HG03025 (cell line): ENCODE measurements at regions not wholly inside any gene's neighbourhood (a gene's known extent, or its start where the extent isn't known, plus 50 kb on each side); places are given as distances from the start of the nearest gene placed in this dataset.

Experiments used
- ATAC-seq: cut with Tn5 transposase; IDR thresholded peaks from one replicate; pipeline ENCODE4 v1.9.1; 2021; ENCODE audit warnings: mild to moderate bottlenecking, moderate library complexity; ENCODE audit not compliant: unreplicated experiment, low FRiP score

DNA sequence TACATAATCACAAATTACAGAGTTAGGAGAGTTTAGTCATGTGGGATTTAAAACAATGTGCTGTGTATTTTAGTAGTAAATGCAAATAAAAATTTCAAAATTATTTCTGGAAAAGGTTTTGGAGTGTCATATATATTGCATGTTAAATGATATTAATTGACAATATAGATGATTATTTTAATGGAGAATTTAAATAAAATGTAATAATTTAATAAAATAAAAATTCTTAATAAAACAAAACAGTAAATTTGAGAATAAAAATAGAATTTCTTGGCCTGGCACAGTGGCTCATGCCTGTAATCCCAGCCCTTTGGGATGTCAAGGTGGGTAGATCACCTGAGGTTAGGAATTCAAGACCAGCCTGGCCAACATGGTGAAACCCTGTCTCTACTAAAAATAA lies 1442.8 kb upstream of the ALCAM start:
- ATAC-seq: no peak

DNA sequence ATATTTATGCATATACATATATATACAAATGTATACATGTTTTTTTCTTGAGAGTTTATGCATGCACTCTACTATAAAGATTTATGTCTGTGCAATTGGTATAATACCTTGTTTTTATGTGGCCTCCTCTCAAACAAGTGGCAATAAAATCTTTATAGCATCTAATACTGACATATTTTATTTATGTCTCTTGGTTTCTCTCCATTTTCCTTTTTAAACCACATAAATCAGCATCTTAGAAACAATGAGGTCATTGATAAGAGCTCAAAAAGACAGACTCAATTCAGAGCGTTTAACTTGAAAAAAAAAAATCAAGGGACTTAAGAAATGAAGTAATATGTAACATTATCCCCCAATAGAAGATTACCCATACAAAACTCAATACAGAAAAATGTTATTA lies 1442.2 kb upstream of the ALCAM start:
- ATAC-seq: no peak

DNA sequence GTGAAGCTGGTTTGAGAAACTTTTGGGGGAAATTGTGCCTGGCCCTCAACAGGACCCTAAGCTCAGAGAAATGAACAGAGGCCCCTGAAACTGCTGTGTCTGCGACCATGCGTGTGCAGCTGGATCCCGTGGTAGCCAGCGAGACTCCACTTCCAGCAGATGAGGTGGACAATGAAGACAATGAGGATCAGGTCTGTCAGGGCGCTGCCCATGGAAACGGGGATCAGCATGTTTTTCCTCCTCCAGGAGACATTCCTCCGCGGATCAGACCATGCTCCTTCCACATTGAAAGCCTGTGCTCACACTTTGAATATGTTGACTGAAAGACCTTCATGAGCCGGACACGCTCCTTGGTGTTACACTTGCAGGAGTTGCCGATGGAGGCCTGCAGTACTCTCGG lies 1439.8 kb upstream of the ALCAM start:
- no peak for ATAC-seq

DNA sequence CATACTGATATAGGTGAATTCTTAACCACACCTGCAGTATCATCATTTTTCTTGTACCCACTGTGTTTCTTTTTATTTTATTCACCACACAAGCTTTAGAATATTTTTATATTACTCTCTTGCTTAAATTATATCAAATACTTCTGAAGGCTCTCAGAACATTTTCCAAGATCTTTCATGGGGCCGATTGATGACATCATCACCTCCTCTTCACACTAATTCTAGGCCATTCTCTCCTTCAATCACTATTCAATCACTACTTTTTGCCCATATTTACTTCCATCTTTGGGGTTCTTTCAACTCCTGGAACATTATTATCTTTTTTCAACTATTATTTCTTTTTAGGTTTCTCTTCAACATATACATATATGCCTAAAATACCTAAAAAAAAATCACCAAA lies 1438.8 kb upstream of the ALCAM start:
- ATAC-seq: no peak

DNA sequence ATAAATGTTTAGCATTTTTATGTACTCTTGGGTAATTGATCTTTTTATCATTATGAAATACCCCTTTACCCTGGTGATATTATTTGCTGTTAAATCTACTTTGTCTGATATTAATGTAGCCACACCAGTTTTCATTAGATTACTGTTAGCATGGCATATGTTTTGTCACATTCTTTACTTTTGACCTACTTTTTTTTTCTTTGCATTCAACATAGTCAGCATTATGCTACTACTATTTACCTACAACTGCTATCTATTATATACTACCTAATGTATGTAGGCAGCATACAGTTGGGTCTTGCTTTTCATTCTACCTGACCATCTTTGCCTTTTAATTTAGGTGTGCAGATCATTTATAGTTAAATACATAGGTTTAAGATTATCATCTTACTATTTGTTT lies 1429.6 kb upstream of the ALCAM start:
- no peak for ATAC-seq

DNA sequence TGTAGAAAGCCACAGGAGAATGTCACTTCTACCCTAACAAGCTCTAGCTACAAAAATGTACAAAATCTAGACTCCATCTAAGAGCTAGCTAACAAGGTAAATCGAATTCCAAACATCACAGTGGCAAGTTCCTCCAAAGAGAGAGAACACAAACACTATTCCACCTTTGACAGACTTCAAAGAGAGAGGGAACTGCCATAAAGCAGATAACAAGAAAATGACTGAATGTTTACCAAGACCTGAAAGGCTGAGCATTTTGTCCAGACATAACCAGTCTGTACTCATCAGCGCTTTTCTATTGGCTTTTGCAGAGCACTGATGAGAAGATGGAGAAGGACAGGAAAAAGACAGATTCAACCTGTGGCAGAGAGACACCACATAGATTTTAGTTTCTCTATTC lies 1419.6 kb upstream of the ALCAM start:
- ATAC-seq: no peak

DNA sequence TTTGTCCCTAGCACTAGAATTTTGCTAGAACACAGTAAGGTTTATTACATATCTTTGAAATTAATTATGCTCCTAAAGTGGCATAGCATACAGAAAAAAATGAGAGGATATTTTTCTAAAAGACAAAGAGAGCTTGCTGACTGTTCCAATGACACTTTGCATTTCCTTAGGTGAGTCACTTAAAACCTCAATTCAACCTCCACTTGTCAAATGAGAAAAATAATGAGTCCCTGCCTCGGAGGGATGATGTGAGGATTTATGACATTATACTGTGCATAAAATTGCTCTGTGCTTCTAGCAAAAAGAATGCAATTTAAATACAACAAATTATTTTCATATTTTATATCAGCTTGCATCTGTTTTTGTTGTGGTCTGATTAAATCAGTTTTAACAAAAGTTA lies 1417.0 kb upstream of the ALCAM start:
- ATAC-seq: no peak

DNA sequence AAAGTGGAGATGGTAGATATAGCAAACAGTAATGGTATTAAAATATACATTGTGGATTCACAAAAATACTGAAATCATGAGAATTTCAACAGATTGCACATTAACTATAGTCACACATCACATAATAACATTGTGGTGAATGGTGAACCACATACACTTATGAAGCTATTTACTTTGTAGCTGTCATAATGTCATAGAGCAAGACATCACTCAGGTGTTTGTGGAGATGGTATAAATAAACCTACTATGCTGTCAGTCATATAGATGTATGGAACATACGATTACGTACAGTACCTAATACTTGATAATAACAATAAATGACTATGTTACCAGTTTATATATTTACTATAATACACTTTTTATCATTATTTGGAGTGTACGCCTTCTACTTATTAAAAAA lies 1416.0 kb upstream of the ALCAM start:
- ATAC-seq: no peak

DNA sequence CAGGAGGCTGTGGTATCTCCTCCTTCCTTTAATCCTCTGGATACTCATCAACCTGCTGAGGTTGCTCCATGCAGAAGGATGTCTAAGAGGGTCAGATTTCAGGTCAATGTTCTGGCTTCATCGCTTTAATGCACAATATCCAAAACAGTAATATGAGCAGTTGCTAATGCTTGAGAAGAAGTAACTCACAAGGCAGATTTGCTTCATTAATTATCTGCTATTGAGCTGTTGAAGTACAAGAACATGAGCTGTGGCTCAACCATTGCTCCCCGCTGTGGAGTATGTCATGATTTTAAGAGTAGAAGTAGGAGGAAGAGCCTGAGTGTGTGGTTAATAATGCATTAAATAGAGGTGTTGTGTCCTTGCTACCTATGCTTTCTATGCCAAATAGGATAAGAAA lies 1412.9 kb upstream of the ALCAM start:
- ATAC-seq: no peak

DNA sequence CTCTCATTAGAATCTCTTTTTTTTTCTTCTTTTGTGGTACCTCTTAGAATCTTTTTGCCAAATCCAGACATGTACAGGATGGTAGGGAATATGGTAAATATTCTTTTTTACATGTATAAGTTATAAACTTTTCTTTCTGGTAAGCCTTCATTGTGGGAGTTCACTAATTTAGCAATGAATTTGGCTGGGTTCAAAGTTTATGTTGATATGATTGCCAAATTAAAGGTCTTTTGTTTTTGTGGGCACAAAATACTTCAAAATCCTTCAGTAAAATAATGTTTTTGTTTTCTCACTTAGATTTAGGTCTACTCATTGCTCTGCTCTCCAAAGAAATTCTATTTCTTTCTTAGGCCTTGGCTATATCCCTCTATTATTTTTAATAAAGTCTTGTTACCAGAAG lies 1405.9 kb upstream of the ALCAM start:
- ATAC-seq: no peak

DNA sequence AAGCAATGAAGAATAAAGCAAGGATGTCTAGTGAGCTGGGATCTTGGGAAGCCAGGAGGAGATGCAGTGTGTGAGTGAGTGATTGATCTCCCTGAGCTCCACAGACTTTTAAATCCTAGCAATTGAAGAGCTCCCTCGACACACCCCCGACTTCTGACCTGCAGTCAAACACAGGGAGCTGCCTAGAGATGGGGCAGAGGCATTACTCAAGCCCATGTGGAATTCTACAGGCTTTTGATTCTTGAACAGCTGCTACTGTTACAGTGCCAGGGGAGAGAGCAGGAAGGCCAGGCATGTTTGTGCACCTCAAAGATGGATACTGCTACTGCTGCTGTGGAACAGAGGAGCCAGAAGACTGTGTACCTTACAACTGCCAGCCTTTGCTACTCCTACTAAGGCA lies 1403.1 kb upstream of the ALCAM start:
- ATAC-seq: no peak

DNA sequence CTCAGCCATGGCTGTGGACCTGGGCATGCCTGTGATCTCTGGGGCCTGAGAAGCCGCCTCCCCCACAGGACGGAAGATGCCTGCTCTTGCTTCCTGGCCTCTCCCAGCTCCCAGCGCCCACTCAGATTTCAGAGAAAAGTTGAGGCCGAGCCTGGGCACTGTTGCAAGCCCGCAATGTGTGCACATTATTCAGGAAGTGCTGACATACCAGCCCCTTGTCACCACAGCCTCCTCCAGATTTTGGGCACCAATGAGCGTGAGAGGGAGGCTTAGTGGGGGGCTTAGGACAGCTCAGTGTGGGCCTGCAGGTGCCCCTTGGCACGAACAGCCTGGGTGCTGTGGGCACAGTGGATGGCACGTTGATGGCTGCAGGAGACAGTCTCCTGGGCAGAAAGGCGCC lies 1400.9 kb upstream of the ALCAM start:
- no peak for ATAC-seq

DNA sequence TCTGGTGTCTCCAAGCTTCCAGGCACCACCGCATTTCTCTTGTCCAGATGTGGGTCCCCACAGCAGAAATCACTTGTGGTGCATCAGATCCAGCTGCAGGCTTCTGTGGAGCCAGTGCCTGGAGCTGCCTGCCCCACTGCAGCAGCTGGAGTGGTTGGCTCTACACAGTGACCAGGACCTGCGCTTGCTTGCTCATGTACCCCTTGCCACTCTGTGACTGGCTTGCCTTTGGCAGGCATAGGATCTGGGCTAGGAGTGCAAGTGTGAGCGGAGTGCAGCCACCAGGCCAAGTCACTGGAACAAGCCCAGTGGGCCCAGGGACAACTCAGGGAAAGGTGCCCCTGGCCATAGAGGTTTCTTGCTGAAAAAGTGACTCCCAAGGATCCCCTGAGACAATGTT lies 1400.0 kb upstream of the ALCAM start:
- ATAC-seq: no peak

DNA sequence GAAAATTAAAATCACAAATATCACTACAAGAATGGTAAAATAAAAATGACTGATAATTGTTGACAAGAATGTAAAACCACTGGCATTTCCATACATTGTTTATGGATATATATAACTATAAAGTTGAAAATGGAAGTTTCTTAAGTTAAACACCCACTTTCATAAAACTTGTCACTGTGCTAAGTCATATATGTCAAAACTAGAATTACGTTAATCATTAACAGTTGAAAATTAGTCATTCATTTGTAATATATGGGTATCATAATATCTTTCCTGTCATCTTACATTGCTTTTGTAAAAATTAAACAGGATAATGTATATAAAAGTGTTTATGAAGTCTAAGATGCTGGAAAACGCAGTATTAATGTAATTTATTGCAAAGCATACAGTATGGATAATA lies 1398.6 kb upstream of the ALCAM start:
- ATAC-seq: no peak

DNA sequence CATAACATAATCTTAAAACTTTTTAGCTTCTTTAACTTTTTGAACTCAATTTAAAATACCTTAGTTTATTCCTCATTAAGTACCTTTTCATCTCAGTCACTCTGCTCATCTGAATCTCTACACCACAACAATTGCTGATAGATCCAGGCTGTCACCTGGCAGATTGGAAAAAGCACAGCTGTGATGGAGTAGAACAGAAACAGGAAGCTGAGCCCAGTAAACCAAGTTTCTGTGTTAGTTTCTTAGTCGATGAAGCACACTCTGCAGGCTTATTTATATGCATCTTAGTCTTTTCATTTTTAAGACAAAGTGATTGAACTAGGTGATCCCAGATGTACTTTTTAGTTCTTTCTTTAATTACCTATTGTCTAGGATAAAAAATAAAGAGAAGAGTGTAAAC lies 1398.0 kb upstream of the ALCAM start:
- peak; percentile 90 for ATAC-seq

DNA sequence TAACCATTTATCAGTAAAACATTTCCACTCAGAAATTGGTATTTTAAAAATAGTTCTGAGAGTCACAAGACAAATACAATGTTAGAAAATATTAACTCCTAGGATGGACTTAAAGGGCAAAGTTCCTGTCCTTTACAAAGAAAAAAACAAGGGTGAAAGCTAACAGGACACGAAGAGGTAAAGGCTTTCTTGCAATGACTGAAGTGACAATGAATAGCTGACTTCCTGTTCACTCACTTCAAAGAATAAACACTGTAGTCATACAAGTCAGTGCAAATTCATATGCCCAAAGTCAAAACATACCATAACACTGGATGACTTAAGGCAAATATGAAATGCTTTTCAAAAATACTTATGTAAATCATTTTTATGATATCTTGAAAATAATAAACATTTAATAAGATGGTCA lies 1389.8 kb upstream of the ALCAM start:
- peak; percentile 57 for ATAC-seq

DNA sequence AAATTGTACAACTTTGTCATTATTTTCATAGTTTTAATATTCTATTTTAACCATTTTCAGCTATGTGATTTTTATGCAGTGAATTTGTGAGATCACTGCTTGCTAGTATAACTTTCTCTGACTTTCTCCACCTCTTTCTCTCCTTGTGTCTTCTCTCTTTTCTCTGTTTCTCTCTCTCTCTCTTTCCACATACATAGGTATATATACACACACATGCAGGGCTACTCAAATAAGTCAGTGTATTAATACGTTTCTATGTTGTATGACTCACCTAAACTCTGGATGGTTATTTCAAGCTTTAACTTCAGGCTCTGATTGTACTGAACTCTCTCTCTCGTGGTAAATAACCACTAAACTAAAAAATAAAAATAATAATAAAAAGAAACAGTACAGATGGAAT lies 1389.3 kb upstream of the ALCAM start:
- ATAC-seq: no peak

DNA sequence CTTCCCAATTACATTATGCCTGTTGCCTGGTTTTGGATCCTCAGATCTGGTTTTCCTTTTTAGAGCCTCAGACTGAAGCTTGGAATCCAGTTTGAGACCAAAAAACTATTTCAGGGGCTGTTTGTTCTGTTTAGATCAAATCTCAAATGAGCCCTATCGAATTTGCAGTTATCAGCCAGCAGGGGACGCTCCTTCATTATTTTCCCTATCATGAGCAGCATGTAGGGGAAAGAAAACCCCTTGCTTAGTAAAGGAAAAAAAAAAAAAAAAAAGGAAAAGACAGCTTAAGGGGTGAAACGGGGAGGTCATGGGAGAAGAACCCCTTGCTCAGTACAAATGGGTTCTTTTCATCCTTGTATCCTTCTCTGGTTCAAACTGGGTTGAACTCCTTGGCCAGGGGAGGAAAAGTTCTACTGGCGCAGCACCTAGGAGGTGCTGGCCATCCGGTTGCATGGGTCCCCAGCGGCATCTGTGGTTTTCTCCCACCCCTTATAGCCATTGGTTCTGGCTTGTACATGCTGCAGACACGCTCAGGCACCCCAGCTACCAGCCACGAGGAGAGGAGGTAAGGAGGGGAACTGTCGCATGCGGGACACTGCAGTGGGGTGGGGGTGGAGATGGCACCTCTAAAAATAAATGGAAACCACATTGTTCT lies 1375.1 kb upstream of the ALCAM start:
- ATAC-seq: no peak

DNA sequence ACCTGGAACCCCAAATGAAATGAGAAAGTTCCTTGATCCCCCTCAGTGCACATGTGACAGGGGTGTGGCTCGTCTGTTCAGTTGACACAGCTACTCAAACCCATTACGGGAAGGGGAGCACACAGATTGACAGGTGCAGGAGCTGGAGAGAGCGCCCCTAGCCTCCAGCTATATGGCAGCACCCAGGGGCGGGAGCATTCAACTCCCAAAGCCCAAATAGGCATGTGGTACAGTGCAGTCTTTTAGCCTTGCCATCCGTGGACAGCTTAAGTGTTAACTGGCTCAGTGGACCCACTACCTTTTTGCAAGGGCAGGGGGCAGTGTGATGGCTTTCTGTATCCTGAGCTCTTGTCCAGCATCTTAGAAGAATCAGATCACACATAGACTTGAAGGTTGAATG lies 1374.2 kb upstream of the ALCAM start:
- no peak for ATAC-seq

DNA sequence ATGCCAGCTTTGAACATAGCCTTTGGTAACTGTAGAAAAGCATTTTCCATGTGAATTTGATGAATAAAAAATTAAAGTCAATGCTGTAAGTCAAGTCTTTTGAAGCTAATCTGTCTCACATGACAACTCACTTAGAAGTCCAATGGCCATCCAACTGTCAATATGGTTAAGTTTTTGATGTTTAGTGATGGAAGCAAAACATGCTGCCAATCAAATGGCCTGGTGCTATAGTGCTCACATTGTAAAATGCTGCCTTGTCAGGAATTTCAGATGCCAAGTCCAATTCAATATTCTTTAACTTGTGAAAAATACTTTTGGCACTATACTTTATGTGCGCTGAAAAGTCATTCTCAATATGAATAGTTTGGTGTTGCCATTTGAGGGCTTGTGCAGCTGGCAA lies 1361.8 kb upstream of the ALCAM start:
- no peak for ATAC-seq

DNA sequence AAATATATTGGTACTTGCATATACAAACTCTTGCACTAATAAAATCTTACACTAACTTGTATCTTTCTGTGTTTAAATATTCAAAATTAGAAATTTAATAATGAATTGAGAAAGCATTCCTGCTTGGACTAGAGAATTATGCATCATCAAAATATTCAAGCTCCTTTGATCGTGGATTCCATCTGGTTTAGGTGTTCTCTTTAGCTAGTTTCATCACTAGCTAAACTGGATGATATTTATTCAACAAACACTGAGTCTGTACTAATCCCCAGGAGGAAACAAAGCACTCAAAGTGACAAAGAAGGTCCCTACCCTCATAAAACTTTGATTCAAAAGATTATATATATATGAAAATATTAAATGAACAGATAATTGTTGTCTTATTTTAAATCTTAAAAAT lies 1360.9 kb upstream of the ALCAM start:
- ATAC-seq: no peak

DNA sequence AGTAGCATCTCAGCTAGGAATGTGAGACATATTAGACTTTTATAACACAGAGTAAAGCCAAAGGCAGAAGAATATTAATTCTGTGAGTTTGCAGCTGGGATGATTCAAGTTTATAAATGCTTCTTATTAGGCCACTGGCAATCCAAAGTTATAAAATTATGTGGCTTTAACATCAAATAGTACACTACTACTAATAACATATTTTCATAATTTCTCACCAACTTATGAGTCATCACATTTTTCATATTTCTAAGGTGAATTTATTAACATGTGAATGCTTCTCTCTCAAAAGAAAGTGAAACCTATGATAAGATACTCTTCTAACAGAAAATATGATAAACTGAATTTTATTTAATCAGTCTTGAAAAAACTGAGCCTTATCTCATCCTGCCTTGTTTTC lies 1348.2 kb upstream of the ALCAM start:
- no peak for ATAC-seq

DNA sequence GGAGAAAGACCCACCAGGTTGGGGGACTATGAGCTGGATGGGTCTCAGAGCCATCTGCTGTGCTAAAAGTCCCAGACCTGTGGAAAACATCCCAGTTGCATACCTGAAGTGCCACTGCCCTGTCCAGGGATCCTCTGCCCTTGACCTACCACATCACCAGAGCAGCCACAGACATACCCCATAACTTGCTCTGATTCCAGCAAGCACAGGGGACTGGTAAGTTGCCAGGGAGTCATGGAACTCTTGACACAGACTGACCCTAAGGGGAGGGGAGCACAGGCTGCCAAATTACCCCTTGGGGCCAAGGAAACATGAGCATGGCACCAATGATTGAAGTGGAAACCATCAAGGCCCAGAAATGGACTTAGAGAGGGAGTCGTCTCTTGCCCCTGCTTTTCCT lies 1335.1 kb upstream of the ALCAM start:
- ATAC-seq: no peak
